ENCODE measurements at regions not wholly inside any gene's neighbourhood (a gene's known extent, or its start where the extent isn't known, plus 50 kb on each side); places are given as distances from the start of the nearest gene placed in this dataset.

- Histone ChIP-seq H3K4me3 (no peak overlapping the region), H3K36me3 (no peaks in the 10 kb centered on the region), H3K27ac (no peak overlapping the region), H3K9me3 (no peaks in the 10 kb centered on the region), H3K4me1 (ENCODE audit: insufficient read depth) (no peaks in the 10 kb centered on the region), H3K27me3 (no peaks in the 10 kb centered on the region)
- intact Hi-C loops (cut with DNase I), result no loop called here
- WGBS, 3 donors, result 66 to 82% (median 75%) methylated on average over 4 of the region's 4 CpGs
- no peak for DNase-seq
- no peak for TF ChIP-seq POLR2A (IDR thresholded peaks at IDR 0.05)
- no peak for TF ChIP-seq EP300 (IDR thresholded peaks at IDR 0.05)
- TF ChIP-seq CTCF (IDR thresholded peaks at IDR 0.05), result no peak
Observed at GRCh38 chr11:45035413-45035812, 84.7 kb upstream of the TP53I11 start.

GRCh38 chr11:45036010-45036409, 85.3 kb upstream of the TP53I11 start:
- intact Hi-C loops (cut with DNase I), result no loop called here
- no peaks in the 10 kb centered on the region for H3K27me3 ChIP-seq
- no peak overlapping the region for H3K27ac ChIP-seq
- H3K4me1 ChIP-seq (ENCODE audit: insufficient read depth), result no peaks in the 10 kb centered on the region
- no peak for TF ChIP-seq POLR2A (IDR thresholded peaks at IDR 0.05)
- no peak for TF ChIP-seq EP300 (IDR thresholded peaks at IDR 0.05)
- no peak for TF ChIP-seq CTCF (IDR thresholded peaks at IDR 0.05)
- 87 to 95% (median 87%) methylated on average over 3 of the region's 3 CpGs for WGBS, 3 donors
- no peak overlapping the region for H3K4me3 ChIP-seq
- no peaks in the 10 kb centered on the region for H3K36me3 ChIP-seq
- H3K9me3 ChIP-seq, result no peaks in the 10 kb centered on the region
- DNase-seq, result no peak

- intact Hi-C loops (cut with DNase I), result no loop called here
- no peaks in the 10 kb centered on the region for H3K36me3 ChIP-seq
- H3K27ac ChIP-seq, result no peak overlapping the region
- no peaks in the 10 kb centered on the region for H3K27me3 ChIP-seq
- H3K9me3 ChIP-seq, result no peaks in the 10 kb centered on the region
- DNase-seq, result no peak
- 38 to 51% (median 42%) methylated on average over 6 of the region's 6 CpGs for WGBS, 3 donors
- H3K4me3 ChIP-seq, result no peak overlapping the region
- H3K4me1 ChIP-seq (ENCODE audit: insufficient read depth), result no peaks in the 10 kb centered on the region
- no peak for TF ChIP-seq POLR2A (IDR thresholded peaks at IDR 0.05)
- no peak for TF ChIP-seq EP300 (IDR thresholded peaks at IDR 0.05)
- TF ChIP-seq CTCF (IDR thresholded peaks at IDR 0.05), result no peak
Observed at GRCh38 chr11:45036733-45037132, 86.0 kb upstream of the TP53I11 start.

GRCh38 chr11:45037434-45038005, 86.8 kb upstream of the TP53I11 start:
- DNase-seq, result no peak
- TF ChIP-seq CTCF (IDR thresholded peaks at IDR 0.05) (no peak), POLR2A (IDR thresholded peaks at IDR 0.05) (no peak), EP300 (IDR thresholded peaks at IDR 0.05) (no peak)

More at GRCh38 chr11:45037434-45038005, 86.8 kb upstream of the TP53I11 start:
- intact Hi-C loops (cut with DNase I), result no loop called here
- Histone ChIP-seq H3K36me3 (no peaks in the 10 kb centered on the region), H3K27me3 (no peaks in the 10 kb centered on the region), H3K4me3 (no peak overlapping the region), H3K27ac (no peak overlapping the region), H3K9me3 (no peaks in the 10 kb centered on the region), H3K4me1 (ENCODE audit: insufficient read depth) (no peaks in the 10 kb centered on the region)

Measured in ovary (tissue), 7 donors.